T1000 (cell line): ENCODE measurements at regions not wholly inside any gene's neighbourhood (a gene's known extent, or its start where the extent isn't known, plus 50 kb on each side); places are given as distances from the start of the nearest gene placed in this dataset.
"Not testable (repeated sequence)": the region's sequence is repeated elsewhere in the genome, so short reads cannot be mapped to it uniquely, and the experiment has no call there.

Source experiments
- DNase-seq: peaks from one replicate; lab custom pipeline; 2025; ENCODE audit warnings: mixed read lengths; lab: John Stamatoyannopoulos, UW

DNA sequence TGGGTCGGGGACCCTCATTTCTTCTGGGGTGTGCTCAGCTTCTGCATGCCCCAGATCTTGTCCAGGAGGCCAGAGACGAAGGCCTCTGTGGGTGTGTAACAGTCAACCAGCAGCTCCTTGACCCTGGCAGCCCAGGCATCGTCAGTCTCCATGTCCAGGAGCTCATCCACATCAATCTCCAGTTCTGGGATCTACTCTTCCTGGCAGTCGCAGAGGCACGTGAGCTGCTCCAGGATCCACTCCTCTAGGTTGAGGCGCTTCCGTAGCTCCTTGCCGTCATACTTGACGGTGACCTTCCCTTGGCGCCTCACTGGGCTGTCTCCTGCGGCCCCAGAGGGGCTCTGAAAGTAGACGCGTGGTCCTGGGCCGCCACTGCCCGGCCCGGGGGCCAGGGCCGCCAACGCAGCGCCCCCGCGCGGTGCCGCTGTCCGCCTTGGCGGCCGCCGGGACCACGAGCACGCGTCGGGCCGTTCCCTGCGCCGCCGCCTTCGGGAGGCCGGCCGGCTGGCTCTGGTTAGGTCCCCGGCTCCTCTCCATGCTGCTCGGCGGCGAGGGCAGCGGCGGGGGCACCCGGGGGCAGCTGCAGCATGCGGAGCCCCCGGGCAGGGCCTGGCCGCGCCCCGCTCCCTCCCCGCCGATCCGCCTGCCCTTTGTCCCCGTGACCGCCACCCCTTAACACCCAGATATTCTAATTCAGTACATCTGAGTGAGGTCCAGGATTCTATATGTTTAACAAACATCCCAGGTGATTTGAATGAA is 170.5 kb downstream of the SEPTIN7 start:
- DNase-seq: no peak

DNA sequence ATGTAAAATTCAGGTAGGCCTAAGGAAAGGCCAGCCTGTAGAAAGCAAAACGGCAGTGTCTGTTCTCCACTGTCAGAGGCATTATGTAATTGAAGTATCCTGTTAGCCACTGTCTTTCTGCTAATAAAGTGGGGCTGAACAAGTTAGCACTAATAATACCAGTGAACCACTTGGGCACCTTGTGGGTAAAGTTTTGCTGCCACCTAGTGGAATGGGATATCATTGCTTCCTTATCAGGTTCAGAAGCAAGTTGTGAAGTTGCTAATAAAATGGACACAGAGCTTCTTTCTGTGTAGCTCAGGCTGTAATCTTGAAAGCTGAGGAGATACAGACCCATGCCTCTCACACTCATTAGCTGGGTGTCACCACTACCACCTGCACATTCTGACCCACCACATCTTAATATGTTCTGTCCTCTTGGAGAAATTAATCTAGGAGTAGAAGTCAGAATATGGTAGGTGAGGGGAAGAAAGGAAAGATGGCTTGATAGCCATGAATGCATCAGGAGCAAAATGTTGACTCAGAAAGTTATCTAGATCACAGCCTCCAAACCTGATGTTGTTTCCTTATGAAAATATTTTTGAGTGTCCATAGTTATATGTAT is 175.1 kb downstream of the SEPTIN7 start:
- peak; percentile 15 for DNase-seq

DNA sequence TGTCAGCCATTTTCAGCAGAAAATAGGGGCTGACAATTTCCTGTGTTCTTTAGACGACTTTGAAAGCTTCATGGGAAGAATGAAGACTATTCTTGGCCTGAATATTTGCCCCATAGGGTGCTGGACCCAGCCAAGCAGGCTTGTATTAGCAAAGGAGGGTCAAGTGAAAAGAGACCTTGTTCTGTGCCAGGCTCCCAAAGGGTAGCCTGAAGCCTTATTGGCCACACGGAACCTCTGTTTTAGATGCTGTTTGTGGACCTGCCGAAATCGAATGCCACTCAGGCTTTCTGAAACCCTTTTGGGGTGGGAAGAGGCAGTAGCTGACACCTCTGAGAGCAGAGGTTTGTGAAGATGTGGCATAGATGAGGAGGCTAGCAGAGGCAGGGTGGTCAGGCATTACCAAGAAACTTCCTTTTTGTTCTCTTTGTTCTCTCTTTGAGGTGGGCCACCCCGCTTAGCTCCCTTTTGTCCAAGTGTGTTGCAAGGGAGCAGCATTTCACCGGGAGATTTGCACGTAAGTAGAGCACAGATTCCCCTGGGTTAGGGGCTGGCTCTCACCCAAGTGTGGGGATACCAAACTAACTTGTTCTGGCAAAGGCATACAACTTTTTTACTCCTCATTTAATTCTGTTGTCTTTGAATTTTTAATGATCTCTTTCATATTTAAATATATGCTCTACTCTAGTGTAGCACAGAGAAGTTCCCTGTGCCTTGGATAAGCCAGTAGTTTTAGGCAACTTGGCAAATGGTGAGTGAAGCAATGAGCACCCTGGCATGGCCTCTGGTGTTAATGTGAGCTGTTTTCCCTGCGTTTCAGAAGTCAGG is 174.0 kb upstream of the EEPD1 start:
- not testable (repeated sequence) for DNase-seq

DNA sequence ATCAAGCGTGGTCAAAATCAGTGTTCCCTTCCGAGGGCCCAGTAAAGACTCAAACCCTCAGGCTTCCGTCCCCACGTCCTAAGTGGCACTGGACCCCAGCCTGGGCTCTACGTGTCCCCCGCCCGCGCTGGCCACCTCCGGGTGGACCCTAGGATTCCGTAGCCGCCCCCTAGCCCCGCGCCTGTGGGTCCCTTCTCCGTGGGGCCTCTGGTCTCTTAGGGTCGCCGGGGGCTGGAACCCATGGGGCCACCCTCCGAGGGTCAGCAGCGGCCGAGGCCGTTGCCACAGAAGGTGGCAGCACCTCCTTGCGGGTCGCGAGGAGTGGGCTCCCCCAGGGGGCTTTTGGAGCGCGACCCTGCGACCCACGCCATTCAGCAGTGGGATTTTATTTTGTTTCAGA is 170.5 kb upstream of the EEPD1 start:
- DNase-seq: no peak

DNA sequence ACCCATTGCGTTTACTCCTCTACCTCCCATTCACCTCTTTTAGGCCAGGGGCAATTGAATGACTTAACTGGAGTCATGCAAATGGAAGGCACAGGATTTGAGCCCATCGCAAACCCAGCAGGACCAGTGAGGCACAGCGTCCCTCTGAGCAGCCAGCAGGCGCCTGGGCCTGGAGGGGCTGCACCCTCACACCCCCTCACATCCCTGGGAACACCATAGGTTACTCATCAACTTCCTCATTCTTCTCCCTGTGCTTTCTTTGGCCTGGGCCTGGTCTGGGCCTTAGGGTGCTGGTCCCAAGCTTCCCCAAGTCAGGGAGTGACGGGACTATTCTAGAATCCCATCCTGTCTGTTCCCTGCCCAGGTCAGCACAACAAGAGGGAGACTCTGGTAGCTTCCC is 169.4 kb upstream of the EEPD1 start:
- DNase-seq: no peak

DNA sequence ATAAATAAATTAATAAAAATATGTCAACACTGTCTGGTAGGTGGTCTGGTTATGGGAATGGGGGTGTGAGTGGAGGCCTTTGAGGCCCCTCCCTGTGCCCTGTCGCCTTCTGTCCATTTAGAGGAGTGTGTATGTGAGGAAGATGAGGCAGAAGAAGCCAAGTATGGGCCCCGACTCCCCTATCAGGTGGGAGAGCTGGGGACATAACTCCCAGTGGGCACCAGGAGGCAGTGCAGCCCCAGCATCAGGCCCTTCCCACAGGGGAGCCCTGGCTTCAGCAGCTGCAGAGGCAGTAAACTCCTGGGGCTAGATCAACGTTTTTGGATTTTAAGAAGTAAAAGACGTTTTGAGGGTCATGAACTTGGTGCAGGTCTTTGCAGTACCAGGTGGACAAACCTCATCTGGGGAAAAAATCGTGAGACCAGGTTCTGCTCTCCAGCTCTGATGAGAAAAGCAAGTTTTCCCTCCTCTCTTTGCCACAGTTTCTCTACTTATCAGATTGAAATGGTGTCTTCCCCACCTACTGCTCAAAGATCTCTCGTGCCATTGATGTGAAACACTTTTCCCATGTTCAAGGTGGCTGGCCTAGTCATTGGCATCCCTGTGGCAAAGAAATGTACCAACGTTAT is 167.8 kb upstream of the EEPD1 start:
- peak; percentile 36 for DNase-seq

DNA sequence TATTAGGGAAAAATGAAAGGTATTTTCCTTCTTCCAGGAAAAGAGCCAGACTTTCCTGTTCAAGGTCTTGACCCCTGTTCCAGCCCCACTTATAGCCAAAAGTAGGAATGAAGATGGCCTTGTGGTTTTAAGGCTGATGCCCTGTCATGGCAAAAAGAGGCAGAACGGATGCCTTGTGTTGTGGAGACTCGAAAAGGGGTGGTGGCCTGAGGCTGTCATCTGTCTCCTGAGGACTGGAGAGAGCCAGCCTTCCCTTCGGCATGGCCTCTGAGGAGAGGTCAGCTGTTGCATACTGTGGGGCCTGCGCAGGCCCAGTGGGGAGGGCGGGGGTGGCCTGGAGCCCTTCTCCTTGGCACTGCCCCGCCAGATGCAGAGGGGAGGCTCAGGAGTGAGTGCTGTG is 166.0 kb upstream of the EEPD1 start:
- no peak for DNase-seq

DNA sequence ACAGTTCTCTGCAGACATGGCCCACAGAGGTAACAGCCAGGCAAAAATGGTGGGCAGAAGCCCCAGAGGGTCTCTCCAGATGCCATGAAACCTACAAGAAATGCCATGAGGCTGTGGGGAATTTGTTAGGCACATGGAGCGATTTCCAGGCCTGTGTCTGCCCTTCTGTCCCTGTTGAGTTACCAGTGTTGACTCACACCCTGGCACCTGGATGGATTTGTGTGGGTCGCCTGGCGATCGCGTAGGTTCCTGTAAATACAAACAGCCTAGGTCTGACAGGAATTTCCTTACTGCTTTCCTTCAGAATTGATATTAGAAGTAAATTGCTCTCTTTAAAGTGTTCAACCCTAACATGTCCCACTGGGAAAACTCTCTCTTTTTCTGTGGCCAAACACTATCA is 164.9 kb upstream of the EEPD1 start:
- no peak for DNase-seq

DNA sequence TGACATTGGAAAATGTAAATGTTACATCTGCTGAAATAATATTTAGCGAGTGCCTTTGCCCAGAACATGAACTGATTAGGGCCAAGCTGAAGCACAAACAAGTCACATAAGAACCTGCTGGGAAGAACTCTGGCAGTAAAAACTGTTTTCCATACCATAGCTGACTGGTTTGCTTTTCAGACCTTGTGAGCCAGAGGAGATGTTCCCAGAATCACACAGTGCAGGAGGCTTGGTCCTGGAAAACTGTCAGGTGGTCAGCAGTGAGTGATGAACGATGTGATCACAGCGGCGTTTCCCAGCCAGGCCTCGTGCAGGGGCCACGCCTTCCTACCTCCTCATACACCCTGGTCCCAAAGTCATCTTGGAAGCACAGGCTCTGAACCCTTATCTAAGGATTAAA is 164.2 kb upstream of the EEPD1 start:
- DNase-seq: no peak

DNA sequence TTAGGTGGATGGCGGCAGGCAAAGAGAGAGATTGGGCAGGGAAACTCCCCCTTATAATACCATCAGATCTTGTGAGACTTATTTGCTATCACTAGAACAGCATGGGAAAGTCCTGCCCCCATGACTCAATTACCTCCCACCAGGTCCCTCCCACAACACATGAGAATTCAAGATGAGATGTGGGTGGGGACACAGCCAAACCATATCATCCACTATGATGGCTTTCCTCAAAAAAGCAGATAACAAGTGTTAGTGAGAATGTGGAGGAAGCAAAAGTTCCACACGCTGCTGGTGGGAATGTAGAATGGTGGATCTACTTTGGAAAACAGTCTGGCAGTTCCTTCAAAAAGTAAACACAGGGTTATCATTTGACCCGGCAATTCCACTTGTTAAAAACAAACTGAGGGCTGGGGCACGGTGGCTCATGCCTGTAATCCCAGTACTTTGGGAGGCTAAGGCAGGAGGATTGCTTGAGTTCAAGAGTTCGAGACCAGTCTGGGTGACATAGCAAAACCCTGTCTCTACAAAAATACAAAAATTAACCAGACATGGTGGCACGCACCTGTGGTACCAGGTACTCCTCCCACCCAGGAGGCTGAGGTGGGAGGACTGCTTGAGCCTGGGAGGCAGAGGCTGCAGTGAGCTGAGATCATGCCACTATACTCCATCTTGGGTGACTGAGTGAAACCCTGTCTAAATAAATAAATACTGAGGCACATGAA is 161.4 kb upstream of the EEPD1 start:
- no peak for DNase-seq

DNA sequence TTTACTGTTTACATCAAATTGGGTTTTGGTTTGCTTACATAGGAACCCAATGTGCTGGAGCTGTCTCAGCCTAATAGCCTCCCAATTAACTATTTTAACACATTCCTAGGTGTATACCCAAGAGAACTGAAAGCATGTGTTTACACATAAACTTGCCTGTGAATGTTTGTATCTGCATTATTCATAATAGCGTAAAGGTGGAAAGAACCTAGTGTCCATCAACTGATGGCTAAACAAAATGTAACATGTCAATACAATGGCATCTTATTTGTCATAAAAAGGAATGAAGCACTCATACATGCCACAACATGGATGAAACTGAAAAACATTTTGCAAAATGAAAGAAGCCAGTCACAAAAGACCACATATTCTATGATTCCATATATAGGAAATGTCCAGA is 160.6 kb upstream of the EEPD1 start:
- DNase-seq: no peak

DNA sequence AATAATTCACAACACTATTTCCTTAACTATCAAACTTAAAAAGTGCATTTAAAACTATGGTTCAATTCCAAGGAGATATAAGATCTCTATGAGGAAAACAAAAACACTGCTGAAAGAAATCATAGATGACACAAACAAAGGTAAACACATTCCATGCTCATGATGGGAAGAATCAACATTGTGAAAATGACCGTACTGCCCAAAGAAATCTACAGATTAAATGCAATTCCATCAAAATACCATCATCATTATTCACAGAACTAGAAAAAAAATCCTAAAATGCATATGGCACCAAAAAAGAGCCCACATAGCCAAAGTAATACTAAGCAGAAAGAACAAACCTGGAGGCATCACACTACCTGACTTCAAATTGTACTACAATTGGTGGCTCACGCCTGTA is 159.9 kb upstream of the EEPD1 start:
- DNase-seq: no peak

DNA sequence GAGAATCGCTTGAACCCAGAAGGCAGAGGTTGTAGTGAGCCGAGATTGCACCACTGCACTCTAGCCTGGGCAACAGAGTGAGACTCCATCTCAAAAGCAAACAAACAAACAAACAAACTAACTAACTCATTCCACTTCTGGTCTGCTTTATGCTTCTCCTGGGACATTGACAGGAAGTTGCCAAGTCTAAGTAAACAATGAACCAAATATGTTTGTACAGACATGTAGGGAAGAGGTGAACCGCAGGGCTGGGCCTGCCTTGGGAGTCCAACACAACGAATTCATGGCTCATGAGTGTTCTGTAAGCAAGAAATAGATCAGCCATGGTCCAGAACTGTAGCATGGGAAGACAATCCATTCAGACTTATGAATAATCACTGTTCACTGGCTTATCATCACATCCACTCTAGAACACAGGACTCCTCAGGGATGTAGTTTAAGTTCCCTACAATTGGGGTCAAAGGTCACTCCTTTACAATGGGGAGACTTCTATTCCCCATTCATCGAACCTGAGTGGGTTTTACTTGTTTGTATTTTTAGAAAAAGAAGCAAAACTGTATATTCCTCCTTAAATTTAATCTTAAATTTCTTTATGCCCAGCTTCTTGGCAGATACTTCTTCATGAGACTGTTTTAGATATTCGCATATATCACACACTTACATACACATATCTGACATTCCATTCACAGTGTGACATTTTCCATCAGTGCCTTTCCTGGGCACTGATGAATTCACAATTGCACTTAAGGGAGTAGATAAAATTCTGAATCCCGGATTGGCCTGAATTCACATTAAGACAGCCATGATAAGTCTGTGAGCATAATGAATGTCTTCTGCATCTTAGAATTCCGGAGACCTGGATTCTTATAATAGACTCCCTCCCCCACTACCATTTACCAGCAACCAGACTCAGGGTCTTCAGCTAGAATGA is 159.1 kb upstream of the EEPD1 start:
- DNase-seq: peak; percentile 46

DNA sequence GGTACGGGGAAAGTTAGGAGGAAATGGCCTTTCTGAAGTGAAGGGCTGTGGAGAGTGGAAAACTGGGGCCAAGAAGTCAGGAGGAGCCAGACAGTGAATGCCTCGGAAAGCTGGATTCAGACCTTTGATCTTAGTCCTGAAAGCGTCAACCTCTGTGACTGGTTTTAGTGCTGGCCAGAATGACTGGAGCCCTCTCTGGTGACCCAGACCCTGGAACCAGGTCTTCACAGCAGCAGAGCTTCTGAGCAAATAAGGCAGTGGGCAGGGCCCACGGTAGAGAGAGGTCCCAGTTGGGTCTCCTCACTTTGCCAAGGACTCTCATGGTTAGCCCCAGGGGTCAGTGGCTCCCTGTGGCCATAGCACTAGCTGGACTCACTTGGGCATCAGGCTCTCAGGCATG is 157.7 kb upstream of the EEPD1 start:
- DNase-seq: no peak

DNA sequence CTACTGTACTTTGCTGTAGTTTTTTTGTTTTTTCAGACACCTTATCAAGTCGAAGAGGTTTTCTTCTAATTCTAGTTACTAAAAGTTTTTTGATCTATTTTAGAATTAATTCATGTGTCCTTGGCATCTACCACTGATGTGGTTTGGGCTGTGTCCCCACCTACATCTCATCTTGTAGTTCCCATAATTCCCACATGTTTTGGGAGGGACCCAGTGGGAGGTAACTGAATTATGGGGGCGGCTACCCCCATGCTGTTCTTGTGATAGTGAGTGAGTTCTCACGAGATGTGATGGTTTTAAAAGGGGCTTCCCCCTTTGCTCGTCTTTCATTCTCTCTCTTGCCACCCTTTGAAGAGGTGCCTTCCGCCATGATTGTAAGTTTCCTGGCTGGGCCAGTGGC is 154.6 kb upstream of the EEPD1 start:
- no peak for DNase-seq

DNA sequence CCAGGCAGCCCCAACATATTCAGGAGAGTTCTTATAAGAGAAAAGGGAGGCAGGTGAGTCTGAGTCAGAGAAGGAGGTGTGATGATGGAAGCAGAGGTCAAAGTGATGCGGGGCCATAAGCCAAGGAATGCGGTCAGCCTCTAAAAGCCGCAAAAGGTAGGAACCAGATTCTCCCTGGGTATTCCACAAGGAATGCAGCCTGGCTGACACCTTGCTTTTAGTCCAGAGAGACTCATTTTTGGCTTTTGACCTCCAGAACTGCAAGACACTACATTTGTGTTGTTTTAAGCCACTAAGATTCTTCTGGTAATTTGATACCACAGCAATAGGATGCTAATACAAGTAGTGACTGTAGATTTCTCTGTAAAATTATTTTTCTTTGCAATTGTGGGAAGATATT is 151.5 kb upstream of the EEPD1 start:
- no peak for DNase-seq

DNA sequence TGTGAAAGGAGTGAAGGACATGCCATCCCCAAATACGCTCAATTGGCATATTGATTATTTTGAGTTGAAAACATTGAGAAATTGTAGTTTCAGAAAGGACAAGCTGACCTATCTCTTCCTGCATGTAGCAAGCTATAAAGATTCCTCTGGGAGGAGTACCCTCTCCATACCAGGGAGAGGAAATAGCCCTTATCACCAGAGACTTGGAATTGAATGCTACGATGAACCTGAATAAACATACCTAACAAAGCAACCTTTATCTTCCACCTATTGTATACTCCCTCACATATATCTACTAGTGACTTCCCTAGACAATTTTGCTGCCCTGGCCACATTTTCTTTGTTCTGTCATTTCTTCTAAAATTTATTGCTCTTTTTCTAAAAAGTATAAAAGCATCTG is 150.2 kb upstream of the EEPD1 start:
- DNase-seq: no peak

DNA sequence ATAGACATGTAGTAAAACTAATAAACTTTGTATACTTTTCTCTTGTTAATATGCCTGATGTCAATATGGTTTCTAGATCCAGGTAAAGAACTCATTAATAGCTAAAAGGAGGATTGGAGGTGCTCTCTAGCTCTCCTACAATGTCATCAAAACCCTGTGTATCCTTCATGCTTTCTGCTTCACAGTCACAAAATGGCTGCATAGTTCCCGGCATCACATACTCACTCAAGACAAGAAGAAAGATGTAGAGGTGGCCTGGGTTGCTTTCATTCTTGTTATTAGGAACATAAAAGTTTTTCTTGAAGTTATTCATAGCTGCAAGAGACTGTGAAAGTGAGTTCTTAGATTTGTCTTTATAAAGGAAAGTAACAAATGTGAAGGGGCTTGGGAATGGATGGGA is 149.7 kb upstream of the EEPD1 start:
- no peak for DNase-seq

DNA sequence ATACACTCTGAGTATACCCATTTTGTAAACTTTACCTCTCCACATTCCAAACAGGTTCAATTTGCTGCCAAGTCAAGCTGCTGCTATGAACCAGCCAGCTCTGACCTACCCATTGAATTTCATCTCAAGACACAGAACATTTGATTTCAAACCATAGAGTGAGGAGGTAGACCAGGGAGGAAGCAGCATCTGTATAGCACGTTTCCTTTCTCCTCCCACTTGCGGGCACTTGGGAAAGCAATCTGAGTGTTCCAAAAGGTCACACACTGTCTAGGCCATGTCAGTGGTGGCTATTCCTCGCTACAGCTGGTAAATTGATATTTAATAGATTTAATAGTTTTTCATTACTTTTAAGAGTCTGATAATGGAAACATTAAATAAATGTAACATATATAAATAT is 147.8 kb upstream of the EEPD1 start:
- no peak for DNase-seq

DNA sequence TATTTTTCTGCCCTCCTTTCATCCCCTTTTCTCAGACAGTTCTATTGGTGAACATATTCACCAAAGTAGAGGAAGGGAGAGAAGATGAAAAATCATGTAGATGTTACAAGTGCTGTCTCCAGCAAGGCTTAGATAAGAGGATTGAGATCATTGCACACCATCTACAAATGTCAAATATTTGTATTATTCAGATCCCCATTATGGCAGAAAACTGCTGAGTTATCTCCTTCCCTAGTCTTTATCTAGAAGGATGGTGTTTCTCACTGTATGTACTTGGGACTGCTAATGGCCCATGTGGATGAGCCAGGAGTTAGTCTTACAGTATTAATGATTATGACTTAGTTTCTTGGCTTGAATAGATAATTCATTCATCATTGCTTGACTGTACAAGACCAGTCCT is 147.2 kb upstream of the EEPD1 start:
- no peak for DNase-seq
